Activated T-cell treated with anti-CD3 and anti-CD28 coated beads for 48 hours (primary cell): ENCODE measurements at regions not wholly inside any gene's neighbourhood (a gene's known extent, or its start where the extent isn't known, plus 50 kb on each side); places are given as distances from the start of the nearest gene placed in this dataset.

Source experiments
- DNase-seq: peaks from one replicate; pipeline ENCODE4 v3.0.0-alpha.2; 2020; ENCODE audit warnings: low read depth

DNA sequence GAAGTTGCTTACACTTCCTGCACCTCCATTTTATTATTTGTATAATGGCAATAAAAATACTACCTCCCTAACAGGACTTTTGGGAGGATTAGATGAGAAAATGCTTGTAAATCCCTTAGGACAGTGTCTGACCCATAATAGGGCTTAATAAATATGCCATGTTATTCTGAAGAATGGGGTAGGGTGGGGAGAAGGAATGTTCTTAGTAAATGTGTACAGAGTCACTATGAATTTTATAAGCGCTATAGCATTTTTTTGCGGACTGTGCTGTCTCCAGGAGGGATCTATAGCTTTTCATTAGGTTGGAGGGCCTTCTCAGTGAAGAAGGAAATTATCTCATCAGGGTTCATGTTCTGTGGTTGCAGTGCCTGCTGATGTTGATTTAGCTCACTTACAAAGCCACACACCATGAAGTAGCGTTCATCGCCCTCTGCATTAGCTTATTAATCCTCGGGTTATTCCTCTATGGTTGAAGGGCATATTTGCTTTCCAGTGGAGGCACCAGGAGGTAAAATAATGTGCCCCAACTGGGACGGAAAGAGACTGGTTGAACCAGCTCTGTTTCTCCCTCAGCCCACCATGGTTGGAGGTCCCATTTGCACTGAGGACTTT lies 497.1 kb downstream of the ARHGEF28 start:
- no peak for DNase-seq

DNA sequence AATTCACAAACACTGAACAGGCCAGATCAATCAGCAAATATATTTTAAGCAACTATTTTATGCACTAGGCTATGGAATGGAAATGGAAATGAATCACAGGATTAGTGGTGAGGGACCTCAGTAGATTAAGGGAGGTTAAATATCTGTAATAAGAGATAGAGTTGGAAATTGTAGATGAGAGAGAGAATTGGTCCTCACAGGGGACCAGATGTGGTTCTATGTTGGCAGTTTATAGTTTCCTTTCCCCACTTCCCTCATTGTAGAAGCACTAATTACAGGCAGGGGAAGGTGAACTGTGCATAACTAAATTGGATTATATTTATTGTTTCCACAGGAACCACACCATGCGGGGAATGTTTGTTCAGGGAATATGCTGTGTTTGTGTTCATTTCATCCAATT lies 496.2 kb downstream of the ARHGEF28 start:
- no peak for DNase-seq

DNA sequence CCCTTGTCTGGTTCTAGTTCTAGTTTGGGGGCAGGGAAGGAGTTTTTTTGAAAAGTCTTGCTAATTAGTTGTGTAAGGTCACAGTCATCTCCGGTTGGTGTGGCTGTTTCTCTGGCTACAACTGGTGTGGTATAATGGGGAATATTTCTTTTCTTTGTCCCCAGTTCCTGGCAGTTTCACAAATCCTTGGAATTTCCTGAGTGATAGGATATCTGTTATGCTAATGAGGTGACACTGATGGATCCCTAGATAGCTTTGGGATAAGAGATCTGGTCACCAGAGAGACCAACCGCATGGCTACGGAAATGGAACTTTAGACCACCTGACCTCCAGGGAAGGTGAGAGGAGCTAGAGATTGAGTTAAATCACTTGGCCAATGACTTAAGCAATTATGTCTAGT lies 494.6 kb downstream of the ARHGEF28 start:
- DNase-seq: no peak

DNA sequence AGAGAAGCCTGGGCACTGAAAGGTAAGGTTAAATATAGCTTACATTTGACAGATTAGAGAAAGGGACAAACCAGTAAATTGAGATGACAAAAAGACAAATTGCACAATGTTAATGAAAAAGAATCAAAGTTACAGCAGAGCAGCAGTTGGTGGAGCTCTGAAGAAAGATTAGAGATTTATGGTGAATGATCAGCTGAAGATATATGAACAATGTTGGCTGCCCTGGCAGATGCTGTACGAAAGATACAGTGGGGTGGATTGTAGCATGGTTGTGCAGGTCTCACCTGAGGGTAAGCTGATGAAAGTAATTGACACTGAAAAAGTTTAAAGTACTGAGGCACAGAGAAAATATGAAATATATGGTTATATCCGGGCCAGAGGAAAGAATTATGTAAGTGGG lies 492.1 kb downstream of the ARHGEF28 start:
- DNase-seq: no peak

DNA sequence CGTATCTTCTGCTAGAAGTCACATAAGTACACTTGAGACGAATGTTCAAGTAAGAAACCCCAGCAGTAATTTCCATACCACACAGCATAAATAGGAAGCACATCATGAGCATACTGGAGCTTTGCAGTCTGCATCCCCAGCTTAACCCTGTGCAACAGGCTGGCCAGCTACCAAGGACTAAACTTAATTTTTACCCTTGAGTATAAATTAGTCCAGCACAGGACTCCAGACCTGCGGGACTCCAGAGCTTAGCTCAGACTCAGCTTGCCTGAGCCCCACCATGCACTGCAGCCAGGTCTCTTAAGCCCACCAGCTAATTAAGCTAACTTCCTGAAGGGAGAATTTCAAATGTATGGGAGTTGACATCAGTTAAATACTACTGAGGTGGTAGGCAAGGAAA lies 491.0 kb downstream of the ARHGEF28 start:
- DNase-seq: no peak

DNA sequence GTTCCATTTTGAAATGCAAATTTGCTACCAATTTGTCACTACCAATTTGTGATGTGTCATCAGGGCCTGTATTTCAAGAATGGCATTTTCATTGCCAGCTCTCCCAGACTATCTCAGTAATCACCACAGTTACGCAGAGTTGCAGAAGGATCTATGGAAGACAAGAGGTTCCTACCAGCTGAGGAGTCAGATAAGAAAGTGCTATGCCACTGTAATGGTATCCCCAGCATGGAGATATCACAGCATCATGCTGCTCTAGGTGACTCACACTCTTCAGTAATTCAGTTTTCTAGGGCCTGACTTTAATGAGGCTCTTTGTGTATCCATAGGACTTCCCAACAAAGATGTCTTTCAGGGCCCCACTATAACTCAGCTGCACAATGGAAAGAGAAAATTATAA lies 490.3 kb downstream of the ARHGEF28 start:
- no peak for DNase-seq

DNA sequence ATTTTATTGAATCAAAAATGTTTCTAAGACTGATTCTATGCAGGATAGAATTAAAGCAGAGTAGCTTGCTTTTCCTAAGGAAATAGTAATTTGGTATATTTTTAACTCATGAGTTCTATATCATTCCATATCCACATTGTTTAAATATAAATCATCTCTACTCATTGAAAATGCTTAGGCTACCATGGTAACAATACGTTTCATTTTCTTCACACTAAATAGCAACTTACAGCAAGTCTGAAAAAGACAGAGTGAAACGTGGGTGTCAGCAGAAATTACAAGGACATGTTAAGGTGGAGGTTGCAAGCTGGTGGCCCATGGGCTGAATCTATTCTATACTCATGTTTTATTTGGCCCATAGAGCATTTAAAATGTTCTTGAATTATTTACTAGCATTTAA lies 487.9 kb downstream of the ARHGEF28 start:
- DNase-seq: no peak

DNA sequence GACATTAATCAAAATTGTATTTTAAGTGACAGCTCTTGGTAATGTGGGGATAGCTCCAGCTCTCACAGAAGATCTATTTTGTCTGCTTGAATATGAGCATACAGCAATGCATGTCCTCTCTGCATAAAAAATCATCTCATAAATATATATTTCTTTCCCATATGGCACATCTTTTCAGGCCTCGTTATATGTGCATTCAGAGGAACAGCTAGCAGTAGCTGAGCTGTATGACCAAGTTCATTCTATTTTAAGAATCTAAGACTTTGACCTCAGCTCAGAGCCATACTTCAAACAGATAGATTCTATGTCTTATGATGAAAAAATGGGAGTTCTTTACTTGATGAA lies 487.2 kb downstream of the ARHGEF28 start:
- DNase-seq: no peak

DNA sequence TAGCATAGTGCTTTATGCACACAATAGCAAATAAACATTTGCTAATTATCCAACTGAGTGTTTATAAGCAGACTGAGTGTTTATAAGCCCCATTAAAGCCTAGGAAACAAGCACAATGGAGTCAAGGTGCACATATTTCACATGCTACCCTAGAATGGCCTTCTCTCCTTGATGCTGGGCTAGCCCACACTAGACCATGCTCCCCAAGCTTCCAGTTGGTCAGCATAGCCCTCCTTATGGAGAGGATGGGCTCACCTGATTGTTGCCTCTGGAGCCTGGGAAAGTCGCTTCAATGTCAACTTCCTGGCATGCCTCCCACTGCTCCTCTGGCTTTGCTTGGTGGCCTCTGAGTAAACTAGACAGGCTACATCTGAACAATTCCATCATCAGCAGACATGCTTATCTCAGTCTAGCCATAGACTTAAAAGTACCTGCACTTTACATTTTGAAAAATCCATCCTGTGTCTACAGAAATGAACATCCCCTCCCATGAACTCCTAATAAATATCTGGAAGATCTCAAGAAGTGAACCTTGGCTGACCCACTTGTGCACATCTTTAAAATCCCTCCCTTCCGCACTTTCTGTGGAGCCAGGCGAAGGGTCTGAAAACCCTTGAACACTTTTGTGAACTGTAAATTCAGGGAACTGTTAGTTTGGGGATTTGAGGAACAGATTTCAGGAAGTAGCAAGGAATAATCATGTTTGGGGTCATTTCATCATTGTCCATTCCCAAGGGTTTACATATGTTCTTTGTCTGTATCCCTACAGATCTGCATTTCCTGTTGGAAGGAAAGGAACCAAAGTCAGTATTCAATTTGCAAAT lies 486.6 kb downstream of the ARHGEF28 start:
- no peak for DNase-seq

DNA sequence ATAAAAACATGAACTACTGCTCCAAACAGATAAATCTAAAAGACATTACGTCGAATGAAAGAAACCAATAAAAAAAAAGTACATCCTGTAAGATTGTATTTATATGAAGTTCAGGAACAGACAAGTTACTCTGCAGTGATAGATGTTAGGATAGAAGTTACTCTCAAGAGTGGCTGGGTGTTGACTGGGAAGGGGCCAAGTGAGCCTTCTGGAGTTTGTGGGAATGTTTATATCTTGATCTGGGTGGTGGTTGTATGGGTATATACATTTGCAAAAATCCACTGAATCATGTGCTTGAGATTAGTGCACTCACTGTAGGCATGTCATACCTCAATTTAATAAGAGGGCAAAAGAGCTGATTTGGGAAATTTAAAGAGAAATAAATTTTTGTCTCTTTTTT lies 485.8 kb downstream of the ARHGEF28 start:
- no peak for DNase-seq

DNA sequence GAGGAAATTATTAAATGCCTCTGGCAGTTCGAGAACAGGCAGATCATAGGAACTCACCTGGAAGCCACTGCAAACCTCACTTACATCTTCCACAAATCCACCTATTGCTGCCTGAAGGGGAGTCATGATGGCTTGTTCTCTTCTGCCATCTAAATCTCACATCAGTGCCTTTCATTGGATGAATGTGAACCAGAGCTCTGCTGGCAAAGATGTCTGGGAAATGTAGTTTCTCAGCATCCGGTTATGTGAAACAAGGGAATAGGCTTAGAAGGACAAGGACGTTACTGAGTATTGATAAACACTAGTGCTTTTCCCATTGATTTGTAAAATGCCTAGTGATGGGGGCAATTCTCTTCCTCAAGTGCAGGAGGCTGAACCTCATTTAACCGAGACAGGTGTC lies 483.3 kb downstream of the ARHGEF28 start:
- DNase-seq: no peak

DNA sequence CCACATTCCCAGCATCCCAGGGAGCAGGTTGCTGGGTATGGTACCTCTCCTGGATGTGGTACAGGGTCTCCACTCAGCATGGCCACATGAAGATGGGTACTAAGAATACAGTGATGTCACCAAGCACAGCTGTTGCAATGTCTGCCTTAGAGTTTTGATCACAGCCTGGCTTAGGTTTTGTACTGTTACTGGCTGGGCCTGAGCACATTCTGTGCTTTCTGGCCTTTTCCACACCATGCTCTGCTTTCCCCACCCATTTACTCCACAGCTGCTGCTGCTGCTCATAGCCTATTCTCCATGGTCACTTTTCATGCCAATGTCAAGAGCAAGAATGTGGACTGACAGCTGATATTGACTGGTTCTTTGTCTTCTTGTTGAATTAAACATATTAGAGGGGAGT lies 481.9 kb downstream of the ARHGEF28 start:
- DNase-seq: no peak

DNA sequence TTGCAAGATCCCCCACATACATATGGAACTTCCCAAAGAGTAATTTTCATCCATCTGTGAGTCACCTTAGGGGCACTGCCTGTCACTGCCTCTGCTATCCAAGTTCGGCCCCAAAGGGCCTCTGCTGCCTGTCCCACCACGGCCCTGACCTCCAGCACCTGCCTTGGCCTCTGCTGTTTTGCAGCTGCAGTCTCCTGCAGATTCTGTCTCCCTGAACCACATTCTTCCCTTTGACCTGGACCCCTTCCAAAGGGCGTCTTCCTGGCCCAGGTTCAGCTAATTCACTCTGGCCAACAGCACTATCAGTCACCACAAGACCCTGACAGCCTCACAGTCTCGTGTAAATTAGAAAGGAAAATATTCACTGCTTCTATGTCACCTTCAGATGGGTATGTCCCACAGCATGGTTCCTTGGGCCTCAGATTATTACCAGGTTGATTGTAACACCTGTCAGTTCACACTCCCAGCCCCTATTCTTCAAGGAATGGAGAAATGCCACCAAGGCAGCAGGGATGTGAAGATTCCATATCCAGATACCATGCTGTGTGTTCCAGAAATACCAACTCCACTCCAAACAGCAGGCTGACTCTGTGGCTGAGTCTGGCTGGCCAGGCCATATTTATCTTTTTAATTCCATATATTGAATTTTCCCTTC lies 479.3 kb downstream of the ARHGEF28 start:
- no peak for DNase-seq

DNA sequence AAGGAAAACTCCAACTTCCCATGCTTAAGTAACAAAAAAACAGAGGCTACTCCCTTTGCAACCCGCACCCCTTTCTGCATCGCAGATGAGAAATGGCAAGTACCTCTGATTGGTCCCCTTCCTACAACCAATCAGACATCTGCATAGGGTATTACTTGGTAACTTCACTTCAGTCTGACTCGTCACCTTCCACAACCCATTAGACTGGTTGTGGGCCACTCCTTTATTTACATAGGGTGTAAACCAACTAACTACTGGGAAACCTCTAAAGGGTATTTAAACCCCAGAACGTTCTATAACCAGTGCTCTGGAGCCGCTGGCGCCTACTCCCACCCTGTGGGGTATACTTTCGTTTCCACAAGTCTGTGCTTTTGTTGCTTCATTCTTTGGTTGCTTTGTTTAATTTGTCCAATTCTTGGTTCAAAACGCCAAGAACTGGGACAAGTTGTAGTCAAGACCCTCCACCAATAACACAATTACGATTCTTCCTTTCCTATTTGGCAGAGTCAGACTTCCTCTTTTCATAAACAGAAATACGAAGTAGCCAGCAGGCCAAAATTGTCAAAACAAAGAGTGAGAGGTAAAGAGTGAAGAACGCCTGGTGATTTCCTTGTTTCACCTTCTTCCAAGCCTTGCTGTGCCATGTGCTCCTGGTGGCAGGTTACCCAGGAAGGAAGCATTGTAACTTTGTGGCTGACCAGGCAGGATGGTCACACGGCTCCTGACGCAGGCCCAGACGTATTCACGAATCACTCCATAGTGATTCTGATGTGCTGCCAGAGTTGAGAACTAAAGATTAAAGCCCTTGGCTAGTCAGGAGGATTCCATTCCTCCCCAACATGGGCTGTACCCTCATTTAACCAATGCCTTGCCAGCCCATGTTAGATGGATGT lies 477.4 kb downstream of the ARHGEF28 start:
- no peak for DNase-seq

DNA sequence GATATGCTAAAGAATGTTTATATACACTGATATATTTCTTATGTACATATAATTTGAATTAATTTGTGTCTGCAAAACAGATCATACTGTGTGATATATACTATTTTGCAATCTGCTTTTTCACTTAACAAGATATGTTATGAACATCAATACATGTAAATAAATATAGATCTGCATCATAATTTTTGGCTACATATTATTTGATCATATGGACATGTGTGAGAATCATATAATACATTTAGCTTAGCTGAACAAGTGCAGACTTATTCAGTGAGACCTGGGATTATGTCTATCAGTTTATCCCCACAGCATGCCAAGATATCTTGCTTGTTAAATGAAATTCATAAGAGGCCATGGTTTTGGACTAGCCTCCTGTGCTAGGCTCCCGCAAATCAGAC lies 474.3 kb downstream of the ARHGEF28 start:
- DNase-seq: no peak

DNA sequence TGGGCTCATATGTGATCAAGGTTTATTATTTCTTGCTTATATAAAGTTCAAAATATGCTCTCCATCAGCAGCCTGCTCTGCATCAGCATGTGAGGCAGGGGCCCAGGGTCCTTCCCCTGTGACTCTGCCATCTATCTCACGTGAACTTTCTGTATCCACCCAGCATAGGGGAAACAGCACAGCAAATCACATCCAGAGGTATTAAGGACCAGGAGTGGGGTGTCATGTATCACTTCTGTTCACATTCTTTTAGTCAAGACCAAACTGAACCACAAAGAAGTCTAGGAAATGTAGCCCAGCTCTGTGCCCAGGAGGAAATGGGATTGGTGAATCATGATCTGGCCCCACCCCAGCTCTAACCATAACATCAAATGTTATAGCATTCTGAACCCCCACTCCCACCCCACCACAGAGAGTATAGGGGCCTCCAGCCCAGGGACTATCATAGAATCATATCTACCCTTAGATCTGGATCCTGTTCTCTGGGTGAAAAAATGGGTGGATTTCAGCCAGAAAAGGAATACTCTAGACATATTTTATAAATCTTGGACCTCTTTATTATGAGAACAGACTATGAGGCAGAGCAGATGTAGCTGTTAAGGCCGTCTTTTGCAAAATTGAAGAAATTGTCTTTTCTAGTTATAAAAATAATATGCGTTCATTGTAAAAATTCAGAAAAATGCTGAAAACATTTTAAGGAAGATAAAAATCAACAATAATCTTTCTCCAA lies 473.7 kb downstream of the ARHGEF28 start:
- DNase-seq: no peak

DNA sequence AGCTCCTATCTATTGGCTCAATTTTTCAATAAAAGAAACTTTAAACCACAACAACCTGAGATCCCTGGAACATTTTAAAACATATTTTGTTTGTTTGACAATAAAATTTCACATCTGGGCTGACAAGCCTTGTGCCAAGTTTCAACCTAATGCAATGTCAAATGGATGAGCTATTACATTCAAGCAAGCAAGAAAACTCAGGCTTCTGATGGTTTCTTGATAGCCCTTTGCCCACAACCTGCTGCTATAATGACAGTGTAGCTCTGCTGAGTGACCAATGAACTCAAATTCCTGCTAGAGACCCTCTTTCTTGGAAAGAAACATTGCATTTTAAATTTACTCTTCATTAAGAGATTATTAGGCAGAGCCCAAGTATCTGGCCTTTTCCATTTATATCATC lies 472.9 kb downstream of the ARHGEF28 start:
- DNase-seq: no peak

DNA sequence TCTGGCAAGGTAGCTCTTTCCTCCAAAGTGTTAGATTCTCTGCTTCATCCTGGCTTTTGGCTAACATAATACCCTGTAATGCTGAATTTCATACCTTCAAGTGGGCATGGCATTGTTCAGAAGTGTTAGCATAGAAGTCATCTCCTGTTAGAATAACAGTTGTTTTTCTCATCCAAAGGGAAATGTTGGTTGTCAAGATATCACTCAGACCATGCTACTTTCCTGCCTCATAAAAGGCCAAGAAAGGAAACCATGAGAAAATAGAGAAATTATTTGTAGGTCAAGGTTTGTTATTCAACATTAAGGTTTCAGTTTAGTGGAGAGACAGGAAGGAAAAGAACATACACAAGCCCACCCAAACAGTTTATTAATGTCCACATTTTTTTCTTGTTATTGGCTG lies 472.5 kb downstream of the ARHGEF28 start:
- no peak for DNase-seq

DNA sequence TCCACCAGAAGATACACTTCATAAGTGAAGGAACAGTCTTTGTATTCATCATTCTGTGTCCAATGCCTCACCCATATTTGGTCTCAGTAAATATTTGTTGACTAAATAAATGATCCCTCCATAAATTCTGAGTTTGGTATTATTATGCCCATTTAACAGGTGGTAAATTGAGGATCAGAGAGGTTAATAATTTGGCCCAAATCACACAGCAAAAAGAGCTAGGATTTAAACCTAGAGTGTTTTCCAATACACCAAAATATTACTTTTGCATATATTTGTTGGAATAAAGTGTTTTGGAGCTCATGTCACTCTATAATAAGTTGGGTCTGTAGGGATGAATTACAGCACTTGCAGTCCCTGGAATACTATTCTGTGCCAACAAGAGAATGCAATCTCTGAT lies 470.3 kb downstream of the ARHGEF28 start:
- no peak for DNase-seq

DNA sequence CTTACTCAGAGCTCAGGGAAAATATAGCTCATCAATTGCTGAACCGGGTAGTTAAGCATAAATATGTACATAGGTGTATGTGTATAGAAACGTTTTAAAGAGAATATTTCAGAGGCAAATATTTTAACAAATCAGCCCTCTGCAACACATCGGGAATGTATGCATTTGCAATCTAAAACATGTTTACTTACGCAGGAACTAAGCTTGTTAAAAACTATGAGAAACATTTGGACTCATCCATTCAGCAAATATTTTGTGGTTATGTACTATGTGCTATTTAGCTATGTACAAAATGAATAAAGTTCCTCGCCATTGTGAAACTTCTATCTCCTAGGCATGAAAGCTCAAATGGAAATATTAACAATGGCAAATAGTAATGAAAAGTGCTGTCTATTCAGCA lies 469.9 kb downstream of the ARHGEF28 start:
- DNase-seq: no peak

DNA sequence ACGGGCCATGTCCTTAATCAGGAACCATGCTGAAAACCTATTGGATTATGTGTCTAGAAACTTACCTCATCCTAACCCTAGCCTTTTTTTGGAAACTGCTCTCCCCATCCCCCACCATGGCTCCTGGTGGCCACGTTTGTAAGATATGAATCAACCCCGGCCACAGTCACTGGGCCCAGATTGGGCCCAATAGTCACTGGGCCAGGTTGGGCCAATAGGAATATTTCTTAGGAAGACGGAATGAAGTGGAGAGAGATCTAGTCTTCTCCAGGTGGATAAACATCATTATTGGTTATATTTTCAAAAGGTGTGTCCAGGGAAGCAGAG lies 468.7 kb downstream of the ARHGEF28 start:
- DNase-seq: no peak
